Right atrium auricular region (tissue), 2 donors: ENCODE measurements at regions not wholly inside any gene's neighbourhood (a gene's known extent, or its start where the extent isn't known, plus 50 kb on each side); places are given as distances from the start of the nearest gene placed in this dataset.

ENCODE experiments used
- DNase-seq: peaks from one replicate; pipeline ENCODE4 v3.0.0-alpha.2; 2019; ENCODE audit warnings: low spot score
- H3K27ac ChIP-seq, 2 donors: fragments of 200-600 bp; sonication (generic); 1 replicate in 1 of 2; 2 replicates in 1 of 2; pipeline ENCODE4 v1.5.1; 2016 to 2019
- H3K27me3 ChIP-seq, 2 donors: fragments of 200-600 bp; sonication (generic); one replicate each; pipeline versions ENCODE4 v1.5.1 to v1.6.0; 2017 to 2019
- H3K36me3 ChIP-seq: fragments of 200-600 bp; sonication (generic); one replicate; pipeline ENCODE4 v1.5.1; 2016
- H3K4me1 ChIP-seq, 2 donors: fragments of 200-600 bp; sonication (generic); one replicate each; pipeline versions ENCODE4 v1.5.1 to v1.6.0; 2017 to 2019
- H3K4me3 ChIP-seq, 2 donors: fragments of 200-600 bp; sonication (generic); 1 replicate in 1 of 2; 2 replicates in 1 of 2; pipeline ENCODE4 v1.5.1; 2017 to 2019; ENCODE audit warnings: mild to moderate bottlenecking in 1 of 2, moderate library complexity in 1 of 2
- H3K9me3 ChIP-seq, 2 donors: fragments of 200-600 bp; sonication (generic); one replicate each; pipeline ENCODE4 v1.5.1; 2019
- CTCF ChIP-seq, 2 donors: fragments of 200-600 bp; sonication (generic); IDR thresholded peaks; one replicate each; pipeline ENCODE4 v1.5.1; 2019; ENCODE audit warnings: antibody characterized with exemption in 2 of 2

- no peaks in the 10 kb centered on the region for H3K9me3 ChIP-seq
- peaks cover 0 to 19% of the 10 kb centered on the region in 2 donors for H3K4me1 ChIP-seq
- no peak overlapping the region for H3K27ac ChIP-seq
- TF ChIP-seq CTCF (IDR thresholded peaks at IDR 0.05): no peak
- no peak overlapping the region for H3K4me3 ChIP-seq
- no peaks in the 10 kb centered on the region for H3K27me3 ChIP-seq
- no peak for DNase-seq
- H3K36me3 ChIP-seq: no peaks in the 10 kb centered on the region
Measured at GRCh38 chr7:135799881-135800280, 51.3 kb upstream of the FAM180A start.
